GM19025 (cell line): ENCODE measurements at regions not wholly inside any gene's neighbourhood (a gene's known extent, or its start where the extent isn't known, plus 50 kb on each side); places are given as distances from the start of the nearest gene placed in this dataset.

Source experiments
- ATAC-seq: cut with Tn5 transposase; IDR thresholded peaks from one replicate; pipeline ENCODE4 v1.9.1; 2021; ENCODE audit warnings: mild to moderate bottlenecking, low read depth, moderate library complexity; ENCODE audit not compliant: unreplicated experiment

GRCh38 chr17:69878661-69879060, 196.4 kb upstream of the KCNJ16 start:
- ATAC-seq = no peak

GRCh38 chr17:69879576-69879975, 195.4 kb upstream of the KCNJ16 start:
- ATAC-seq = no peak

GRCh38 chr17:69880591-69881112, 194.4 kb upstream of the KCNJ16 start:
- ATAC-seq = no peak

GRCh38 chr17:69882281-69882680, 192.7 kb upstream of the KCNJ16 start:
- ATAC-seq = no peak

GRCh38 chr17:69883120-69883519, 191.9 kb upstream of the KCNJ16 start:
- ATAC-seq = no peak

- ATAC-seq = no peak
Observed at GRCh38 chr17:69884356-69884755, 190.7 kb upstream of the KCNJ16 start.

- no peak for ATAC-seq
Observed at GRCh38 chr17:69884846-69885245, 190.2 kb upstream of the KCNJ16 start.

GRCh38 chr17:69898601-69899000, 176.4 kb upstream of the KCNJ16 start:
- no peak for ATAC-seq

- no peak for ATAC-seq
Observed at GRCh38 chr17:69900101-69900500, 174.9 kb upstream of the KCNJ16 start.

- no peak for ATAC-seq
Observed at GRCh38 chr17:69900829-69901228, 174.2 kb upstream of the KCNJ16 start.

GRCh38 chr17:69906306-69906705, 168.7 kb upstream of the KCNJ16 start:
- ATAC-seq = no peak

GRCh38 chr17:69907132-69907847, 167.7 kb upstream of the KCNJ16 start:
- no peak for ATAC-seq

GRCh38 chr17:69908626-69909368, 166.2 kb upstream of the KCNJ16 start:
- ATAC-seq = no peak

- ATAC-seq = no peak
Observed at GRCh38 chr17:69909389-69909788, 165.6 kb upstream of the KCNJ16 start.

GRCh38 chr17:69912805-69913204, 162.2 kb upstream of the KCNJ16 start:
- no peak for ATAC-seq

- no peak for ATAC-seq
Observed at GRCh38 chr17:69913216-69913615, 161.8 kb upstream of the KCNJ16 start.

GRCh38 chr17:69913616-69914015, 161.4 kb upstream of the KCNJ16 start:
- no peak for ATAC-seq

- ATAC-seq = no peak
Observed at GRCh38 chr17:69914520-69914919, 160.5 kb upstream of the KCNJ16 start.

- ATAC-seq = no peak
Observed at GRCh38 chr17:69916761-69917160, 158.3 kb upstream of the KCNJ16 start.

GRCh38 chr17:69918164-69918563, 156.9 kb upstream of the KCNJ16 start:
- no peak for ATAC-seq

- ATAC-seq = no peak
Observed at GRCh38 chr17:69919789-69920188, 155.2 kb upstream of the KCNJ16 start.

GRCh38 chr17:69921046-69921445, 154.0 kb upstream of the KCNJ16 start:
- no peak for ATAC-seq
